ENCODE measurements at regions not wholly inside any gene's neighbourhood (a gene's known extent, or its start where the extent isn't known, plus 50 kb on each side); places are given as distances from the start of the nearest gene placed in this dataset.

DNA sequence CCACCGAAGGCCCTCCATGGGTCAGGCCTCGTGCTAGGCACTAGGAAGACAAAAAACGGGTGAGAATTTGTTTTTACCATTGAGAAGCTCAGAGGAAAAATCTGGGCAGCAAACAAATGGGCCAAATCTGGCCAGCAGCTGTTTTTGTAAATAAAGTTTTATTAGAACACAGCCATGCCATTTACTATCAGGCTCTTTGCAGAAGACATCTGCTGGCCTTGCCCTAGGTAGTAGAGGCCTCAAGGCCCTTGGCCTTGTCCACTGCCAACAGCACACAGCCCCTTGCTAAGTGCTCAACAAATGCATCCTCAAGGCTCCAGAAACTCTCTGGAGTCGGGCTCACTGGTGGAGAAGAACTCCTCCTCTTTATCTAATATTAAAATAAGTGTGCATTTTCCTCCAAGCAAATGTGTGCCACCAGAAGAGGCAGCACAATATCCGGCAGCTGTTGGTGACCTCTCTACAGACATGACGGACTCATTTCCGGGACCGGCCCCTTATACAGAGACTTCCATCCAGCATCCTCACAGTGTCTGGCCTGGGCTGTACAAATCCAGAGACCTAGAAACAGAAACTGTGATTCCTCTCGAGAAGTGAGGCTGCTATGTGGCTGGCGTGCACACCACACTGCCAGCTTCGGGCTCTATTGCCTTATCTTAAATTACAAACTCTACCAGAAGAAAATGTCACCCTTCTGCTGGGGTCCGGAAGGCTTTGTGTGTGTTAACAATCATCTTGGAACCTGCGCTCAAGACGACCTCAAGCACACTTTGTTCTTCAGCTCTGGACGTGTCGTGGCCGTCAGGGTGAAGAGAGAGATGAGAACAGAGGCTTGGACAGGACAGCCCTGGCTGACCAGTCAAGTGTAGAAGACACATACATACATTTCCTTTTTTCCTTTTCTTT, 203.9 kb downstream of the TOMM20 start:
- Mint-ChIP-seq H3K4me3 (peak overlapping the region; percentile 61), H3K4me1 (ENCODE audit: low read depth) (peaks cover 55% of the 10 kb centered on the region), H3K27ac (peak overlapping the region; percentile 76), H3K9me3 (no peaks in the 10 kb centered on the region), H3K27me3 (no peaks in the 10 kb centered on the region), H3K36me3 (ENCODE audit: low read depth) (no peaks in the 10 kb centered on the region)
- POLR2A ChIA-PET = interaction anchor here (1.4 to 3.5 kb wide), 4 partner anchors 55 to 323 kb away, joined by 5 to 21 read pairs (median 12); partner anchors contain the start of gene IRF2BP2
- peaks cover 0 to 9% of the 10 kb centered on the region in 2 experiments for H3K9me3 ChIP-seq (ENCODE audit: control insufficient read depth in 1 of 2, insufficient read depth in 1 of 2, low read length in 2 of 2)
- no peaks in the 10 kb centered on the region for H3K27me3 ChIP-seq (ENCODE audit: control insufficient read depth in 1 of 2, insufficient read depth in 2 of 2, low read length in 2 of 2)
- CTCF ChIA-PET = interaction anchor here (0.9 to 1.6 kb wide), 2 partner anchors 38 to 54 kb away, joined by 3 to 4 read pairs; no protein-coding TSS in a partner anchor
- H3K4me3 ChIP-seq (ENCODE audit: low read length) = no peak overlapping the region
- no peaks in the 10 kb centered on the region for H3K36me3 ChIP-seq (ENCODE audit: insufficient read depth, low read length)
- H3K27ac ChIP-seq (ENCODE audit: low read depth in 1 of 2, low read length in 2 of 2) = no peak overlapping the region
- peak; percentile 14 for ATAC-seq (ENCODE audit: poor library complexity)
- TF ChIP-seq, protein P1, sequence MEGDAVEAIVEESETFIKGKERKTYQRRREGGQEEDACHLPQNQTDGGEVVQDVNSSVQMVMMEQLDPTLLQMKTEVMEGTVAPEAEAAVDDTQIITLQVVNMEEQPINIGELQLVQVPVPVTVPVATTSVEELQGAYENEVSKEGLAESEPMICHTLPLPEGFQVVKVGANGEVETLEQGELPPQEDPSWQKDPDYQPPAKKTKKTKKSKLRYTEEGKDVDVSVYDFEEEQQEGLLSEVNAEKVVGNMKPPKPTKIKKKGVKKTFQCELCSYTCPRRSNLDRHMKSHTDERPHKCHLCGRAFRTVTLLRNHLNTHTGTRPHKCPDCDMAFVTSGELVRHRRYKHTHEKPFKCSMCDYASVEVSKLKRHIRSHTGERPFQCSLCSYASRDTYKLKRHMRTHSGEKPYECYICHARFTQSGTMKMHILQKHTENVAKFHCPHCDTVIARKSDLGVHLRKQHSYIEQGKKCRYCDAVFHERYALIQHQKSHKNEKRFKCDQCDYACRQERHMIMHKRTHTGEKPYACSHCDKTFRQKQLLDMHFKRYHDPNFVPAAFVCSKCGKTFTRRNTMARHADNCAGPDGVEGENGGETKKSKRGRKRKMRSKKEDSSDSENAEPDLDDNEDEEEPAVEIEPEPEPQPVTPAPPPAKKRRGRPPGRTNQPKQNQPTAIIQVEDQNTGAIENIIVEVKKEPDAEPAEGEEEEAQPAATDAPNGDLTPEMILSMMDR (IDR thresholded peaks at IDR 0.05) = no peak
- peaks cover 53% of the 10 kb centered on the region for H3K4me1 ChIP-seq (ENCODE audit: insufficient read depth, low read length)
- peak in 3 of 14 experiments; percentile 34 to 65 (median 44) for DNase-seq
- intact Hi-C loops (cut with DNase I, micrococcal nuclease) = loop anchor here (5.0 to 10.0 kb wide), 3 partner anchors 72 to 200 kb away; no protein-coding TSS in a partner anchor

DNA sequence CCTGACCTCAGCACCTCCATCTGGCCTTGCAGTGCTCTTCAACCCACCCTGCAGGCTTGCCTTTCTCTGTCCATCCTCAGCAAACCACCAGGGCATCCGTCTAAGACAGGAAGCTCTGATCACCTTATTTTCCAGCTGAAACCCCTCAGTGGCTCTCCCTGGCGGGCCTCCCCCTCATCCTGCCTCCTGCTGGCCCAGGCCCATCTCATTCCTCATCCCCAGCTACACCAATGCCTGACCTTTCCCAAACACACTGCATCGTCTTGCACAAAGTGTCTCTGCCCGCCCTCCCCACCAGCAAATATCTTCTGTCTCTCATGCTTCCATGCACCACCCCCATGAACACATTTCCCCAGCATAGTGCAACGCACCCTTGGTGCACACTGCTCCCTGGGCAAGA, 205.0 kb downstream of the TOMM20 start:
- intact Hi-C loops (cut with DNase I, micrococcal nuclease) = loop anchor here (5.0 to 10.0 kb wide), 2 partner anchors 71 to 199 kb away; no protein-coding TSS in a partner anchor
- ChIA-PET POLR2A (interaction anchor here (1.4 kb wide), 1 partner anchor 88 kb away, joined by 5 read pairs; no protein-coding TSS in a partner anchor), CTCF (no interaction called here)
- H3K4me1 Mint-ChIP-seq (ENCODE audit: low read depth) = peaks cover 44% of the 10 kb centered on the region
- TF ChIP-seq, protein P1 (IDR thresholded peaks at IDR 0.05) = no peak
- Histone ChIP-seq H3K27me3 (ENCODE audit: control insufficient read depth in 1 of 2, insufficient read depth in 2 of 2, low read length in 2 of 2) (no peaks in the 10 kb centered on the region), H3K36me3 (ENCODE audit: insufficient read depth, low read length) (no peaks in the 10 kb centered on the region), H3K9me3 (ENCODE audit: control insufficient read depth in 1 of 2, insufficient read depth in 1 of 2, low read length in 2 of 2) (peaks cover 0 to 9% of the 10 kb centered on the region in 2 experiments), H3K27ac (ENCODE audit: low read depth in 1 of 2, low read length in 2 of 2) (no peak overlapping the region), H3K4me1 (ENCODE audit: insufficient read depth, low read length) (peaks cover 43% of the 10 kb centered on the region), H3K4me3 (ENCODE audit: low read length) (no peak overlapping the region)
- ATAC-seq (ENCODE audit: poor library complexity) (no peak), DNase-seq (no peak)
- no peak overlapping the region for H3K27ac Mint-ChIP-seq
- H3K4me3 Mint-ChIP-seq = no peak overlapping the region
- H3K27me3 Mint-ChIP-seq = no peaks in the 10 kb centered on the region
- no peaks in the 10 kb centered on the region for H3K36me3 Mint-ChIP-seq (ENCODE audit: low read depth)
- H3K9me3 Mint-ChIP-seq = no peaks in the 10 kb centered on the region

DNA sequence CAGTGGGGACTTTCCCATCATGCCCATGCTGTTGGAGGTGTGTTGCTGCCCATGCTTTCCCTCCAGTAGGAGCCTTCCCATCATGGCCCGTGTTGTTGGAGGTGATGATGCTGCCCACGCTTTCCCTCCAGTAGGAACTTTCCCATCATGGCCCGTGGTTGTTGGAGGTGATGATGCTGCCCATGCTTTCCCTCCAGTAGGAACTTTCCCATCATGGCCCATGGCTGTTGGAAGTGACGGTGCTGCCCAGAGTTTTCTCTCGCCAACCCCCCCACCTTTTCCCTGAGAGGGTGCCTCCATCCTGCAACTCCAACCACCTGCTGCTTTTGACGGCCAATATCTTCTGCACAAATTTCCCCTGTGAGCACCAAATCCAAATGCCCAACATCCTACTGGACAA, 205.7 kb downstream of the TOMM20 start:
- ChIA-PET POLR2A (no interaction called here), CTCF (no interaction called here)
- DNase-seq = no peak
- intact Hi-C loops (cut with DNase I, micrococcal nuclease) = loop anchor here (5.0 to 10.0 kb wide), 2 partner anchors 71 to 198 kb away; no protein-coding TSS in a partner anchor
- Mint-ChIP-seq H3K36me3 (ENCODE audit: low read depth) (no peaks in the 10 kb centered on the region), H3K27me3 (no peaks in the 10 kb centered on the region), H3K4me3 (no peak overlapping the region), H3K9me3 (no peaks in the 10 kb centered on the region), H3K4me1 (ENCODE audit: low read depth) (peaks cover 38% of the 10 kb centered on the region), H3K27ac (no peak overlapping the region)
- Histone ChIP-seq H3K4me1 (ENCODE audit: insufficient read depth, low read length) (peaks cover 37% of the 10 kb centered on the region), H3K27me3 (ENCODE audit: control insufficient read depth in 1 of 2, insufficient read depth in 2 of 2, low read length in 2 of 2) (no peaks in the 10 kb centered on the region), H3K27ac (ENCODE audit: low read depth in 1 of 2, low read length in 2 of 2) (no peak overlapping the region), H3K36me3 (ENCODE audit: insufficient read depth, low read length) (no peaks in the 10 kb centered on the region), H3K9me3 (ENCODE audit: control insufficient read depth in 1 of 2, insufficient read depth in 1 of 2, low read length in 2 of 2) (peaks cover 0 to 9% of the 10 kb centered on the region in 2 experiments), H3K4me3 (ENCODE audit: low read length) (no peak overlapping the region)
- ATAC-seq (ENCODE audit: poor library complexity) = no peak
- TF ChIP-seq, protein P1 (IDR thresholded peaks at IDR 0.05) = no peak
